ENCODE measurements at regions not wholly inside any gene's neighbourhood (a gene's known extent, or its start where the extent isn't known, plus 50 kb on each side); places are given as distances from the start of the nearest gene placed in this dataset.

DNA sequence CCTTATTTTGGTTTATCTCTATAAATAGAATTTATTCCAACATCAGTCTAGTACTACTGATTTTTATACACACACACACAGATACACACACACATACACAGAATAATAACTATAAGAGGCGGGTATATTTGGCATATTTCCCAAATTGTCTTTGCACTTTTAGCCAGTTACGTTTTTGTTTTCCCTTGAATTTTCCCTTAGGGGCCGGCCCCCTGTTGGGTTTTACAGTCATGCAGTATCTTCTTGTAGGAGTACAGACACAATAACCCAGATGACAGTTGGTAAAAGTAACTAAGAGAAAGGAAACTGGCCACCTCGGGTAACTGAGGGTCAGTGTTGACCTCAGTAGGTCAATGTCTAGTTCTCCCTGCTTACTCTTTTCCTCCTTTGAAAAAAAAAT is 50.9 kb downstream of the DISP1 start:
- Histone ChIP-seq H3K9me3 (no peaks in the 10 kb centered on the region), H3K4me1 (no peaks in the 10 kb centered on the region), H3K27ac (no peak overlapping the region), H3K27me3 (no peaks in the 10 kb centered on the region), H3K4me3 (no peak overlapping the region), H3K36me3 (no peaks in the 10 kb centered on the region)
- TF ChIP-seq, protein P1, sequence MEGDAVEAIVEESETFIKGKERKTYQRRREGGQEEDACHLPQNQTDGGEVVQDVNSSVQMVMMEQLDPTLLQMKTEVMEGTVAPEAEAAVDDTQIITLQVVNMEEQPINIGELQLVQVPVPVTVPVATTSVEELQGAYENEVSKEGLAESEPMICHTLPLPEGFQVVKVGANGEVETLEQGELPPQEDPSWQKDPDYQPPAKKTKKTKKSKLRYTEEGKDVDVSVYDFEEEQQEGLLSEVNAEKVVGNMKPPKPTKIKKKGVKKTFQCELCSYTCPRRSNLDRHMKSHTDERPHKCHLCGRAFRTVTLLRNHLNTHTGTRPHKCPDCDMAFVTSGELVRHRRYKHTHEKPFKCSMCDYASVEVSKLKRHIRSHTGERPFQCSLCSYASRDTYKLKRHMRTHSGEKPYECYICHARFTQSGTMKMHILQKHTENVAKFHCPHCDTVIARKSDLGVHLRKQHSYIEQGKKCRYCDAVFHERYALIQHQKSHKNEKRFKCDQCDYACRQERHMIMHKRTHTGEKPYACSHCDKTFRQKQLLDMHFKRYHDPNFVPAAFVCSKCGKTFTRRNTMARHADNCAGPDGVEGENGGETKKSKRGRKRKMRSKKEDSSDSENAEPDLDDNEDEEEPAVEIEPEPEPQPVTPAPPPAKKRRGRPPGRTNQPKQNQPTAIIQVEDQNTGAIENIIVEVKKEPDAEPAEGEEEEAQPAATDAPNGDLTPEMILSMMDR (IDR thresholded peaks at IDR 0.05) = no peak
- no peak for DNase-seq (ENCODE audit: low spot score)

DNA sequence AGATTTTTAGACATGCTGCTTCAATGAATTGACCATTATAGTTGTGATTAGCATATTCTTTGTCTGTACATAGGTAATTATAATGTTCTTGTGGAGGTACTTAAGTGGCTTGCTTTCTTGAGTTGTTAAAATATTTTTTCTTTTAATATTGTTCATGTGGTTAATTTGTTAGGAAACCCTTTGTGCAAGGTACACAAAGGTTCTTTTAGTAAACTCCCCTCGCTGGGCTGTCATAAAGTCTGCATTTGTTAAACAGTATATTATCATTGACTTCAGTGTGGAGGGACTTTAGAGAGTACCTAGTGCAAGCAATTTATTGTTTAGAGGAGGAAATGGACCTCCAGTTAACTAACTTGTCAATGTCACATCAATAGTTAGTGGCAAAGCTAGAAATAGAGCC is 52.5 kb downstream of the DISP1 start:
- no peak for DNase-seq (ENCODE audit: low spot score)
- Histone ChIP-seq H3K36me3 (no peaks in the 10 kb centered on the region), H3K27me3 (no peaks in the 10 kb centered on the region), H3K27ac (no peak overlapping the region), H3K9me3 (no peaks in the 10 kb centered on the region), H3K4me3 (no peak overlapping the region), H3K4me1 (no peaks in the 10 kb centered on the region)
- TF ChIP-seq, protein P1 (IDR thresholded peaks at IDR 0.05) = no peak

DNA sequence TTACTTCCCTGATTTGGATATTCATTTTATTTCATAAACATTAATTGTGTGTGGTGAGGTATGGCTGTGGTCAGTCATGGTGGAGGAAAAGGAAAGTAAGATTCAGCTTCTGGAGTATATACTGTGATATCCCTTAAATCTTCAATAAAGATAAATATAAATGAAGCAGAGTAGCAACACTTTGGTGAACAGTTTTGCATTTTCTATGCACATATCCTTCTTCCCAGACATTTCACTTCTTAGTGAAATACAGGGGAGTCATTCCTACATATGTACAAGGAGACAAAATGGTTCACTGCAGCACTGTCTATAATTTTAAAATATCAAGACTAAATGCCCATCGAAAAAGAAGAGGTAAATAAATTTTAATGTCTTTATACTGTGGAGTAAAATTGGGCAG is 61.3 kb downstream of the DISP1 start:
- Histone ChIP-seq H3K9me3 (no peaks in the 10 kb centered on the region), H3K27ac (no peak overlapping the region), H3K4me3 (no peak overlapping the region), H3K36me3 (no peaks in the 10 kb centered on the region), H3K27me3 (no peaks in the 10 kb centered on the region), H3K4me1 (peaks cover 0 to 3% of the 10 kb centered on the region in 2 donors)
- no peak for DNase-seq (ENCODE audit: low spot score)
- TF ChIP-seq, protein P1 (IDR thresholded peaks at IDR 0.05) = no peak

DNA sequence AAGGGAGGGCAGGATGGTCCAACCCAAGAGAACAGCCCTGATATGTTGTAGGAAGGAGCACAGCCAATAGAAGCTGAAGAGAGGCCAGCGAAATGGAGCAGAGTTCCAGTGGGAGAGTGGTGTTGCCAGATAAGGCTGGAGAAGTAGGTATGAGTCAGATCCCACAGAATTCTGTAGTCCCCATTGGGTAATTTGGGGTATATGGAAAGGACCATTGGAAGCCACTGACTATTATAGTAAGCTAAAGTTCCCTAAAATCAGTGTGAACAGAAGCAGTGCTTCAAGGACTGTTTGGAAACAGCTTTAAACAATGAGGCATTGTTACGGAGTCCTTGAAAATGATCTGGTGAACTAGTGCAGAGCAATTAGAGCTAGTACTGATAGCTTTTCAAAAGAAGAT is 63.0 kb downstream of the DISP1 start:
- no peaks in the 10 kb centered on the region for H3K36me3 ChIP-seq
- no peak overlapping the region for H3K4me3 ChIP-seq
- TF ChIP-seq, protein P1 (IDR thresholded peaks at IDR 0.05) = no peak
- no peak for DNase-seq (ENCODE audit: low spot score)
- H3K9me3 ChIP-seq = no peaks in the 10 kb centered on the region
- H3K27ac ChIP-seq = no peak overlapping the region
- H3K4me1 ChIP-seq = peaks cover 0 to 3% of the 10 kb centered on the region in 2 donors
- H3K27me3 ChIP-seq = no peaks in the 10 kb centered on the region

DNA sequence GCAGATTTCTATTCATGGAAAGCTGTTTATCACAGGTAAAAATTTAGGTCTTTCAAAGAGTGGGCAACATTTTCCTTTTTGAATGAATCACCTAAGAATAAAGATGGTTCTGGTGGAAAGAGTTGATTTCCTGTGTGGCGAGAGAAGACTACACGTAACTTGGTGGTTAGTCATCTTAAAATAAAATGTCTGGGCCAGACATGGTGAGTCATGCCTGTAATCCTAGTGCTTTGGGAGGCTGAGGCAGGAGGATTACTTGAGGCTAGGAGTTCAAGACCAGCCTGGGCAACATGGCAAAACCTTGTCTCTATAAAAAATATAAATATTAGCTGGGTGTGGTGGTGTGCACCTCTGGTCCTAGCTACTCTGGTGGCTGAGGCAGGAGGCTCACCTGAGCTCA is 65.7 kb downstream of the DISP1 start:
- TF ChIP-seq, protein P1 (IDR thresholded peaks at IDR 0.05) = no peak
- no peak overlapping the region for H3K27ac ChIP-seq
- H3K36me3 ChIP-seq = no peaks in the 10 kb centered on the region
- H3K4me3 ChIP-seq = no peak overlapping the region
- H3K27me3 ChIP-seq = no peaks in the 10 kb centered on the region
- peaks cover 0 to 3% of the 10 kb centered on the region in 2 donors for H3K4me1 ChIP-seq
- H3K9me3 ChIP-seq = no peaks in the 10 kb centered on the region
- no peak for DNase-seq (ENCODE audit: low spot score)

DNA sequence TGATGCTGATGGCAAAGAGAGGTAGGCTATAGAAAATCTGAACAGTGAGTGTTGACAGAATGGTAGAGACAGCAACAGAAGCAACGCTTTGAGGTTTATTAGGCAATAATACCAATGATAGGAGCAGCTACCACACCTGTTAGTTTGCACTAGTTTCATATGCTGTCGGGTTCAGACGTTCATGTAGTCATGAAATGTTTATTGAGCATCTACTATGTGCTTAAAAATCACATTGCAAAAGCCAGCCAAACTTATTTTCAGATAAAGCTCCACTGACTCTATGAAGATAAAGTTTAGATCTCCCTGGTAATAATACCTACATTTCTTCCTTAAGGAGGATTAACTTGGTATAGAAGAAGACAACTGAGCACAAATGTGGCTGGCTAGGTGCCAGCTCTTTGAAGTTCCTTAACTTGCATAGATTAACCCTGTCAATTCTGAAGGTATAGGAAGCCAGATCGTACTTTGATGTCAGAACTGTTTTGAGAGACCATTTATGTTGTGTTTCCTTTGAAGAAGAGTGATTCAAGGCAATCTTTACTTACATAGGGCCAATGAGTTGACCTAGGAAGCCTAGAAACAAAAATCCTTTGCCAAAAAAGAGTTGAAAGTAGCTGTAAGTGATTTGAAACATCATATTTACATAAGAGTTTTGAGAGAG is 71.5 kb downstream of the DISP1 start:
- TF ChIP-seq, protein P1 (IDR thresholded peaks at IDR 0.05) = no peak
- Histone ChIP-seq H3K4me3 (no peak overlapping the region), H3K9me3 (no peaks in the 10 kb centered on the region), H3K27ac (no peak overlapping the region), H3K27me3 (no peaks in the 10 kb centered on the region), H3K36me3 (no peaks in the 10 kb centered on the region), H3K4me1 (peaks cover 0 to 8% of the 10 kb centered on the region in 2 donors)
- no peak for DNase-seq (ENCODE audit: low spot score)
